PFSK-1 (cell line): ENCODE measurements at regions not wholly inside any gene's neighbourhood (a gene's known extent, or its start where the extent isn't known, plus 50 kb on each side); places are given as distances from the start of the nearest gene placed in this dataset.

ENCODE experiments used
- FOXP2 ChIP-seq: optimal IDR thresholded peaks from 2 replicates; pipeline ENCODE3; 2011; ENCODE audit warnings: borderline replicate concordance, control low read depth, inconsistent platforms; ENCODE audit not compliant: insufficient read depth; ENCODE audit errors: extremely low read length, extremely low read depth
- POLR2AphosphoS5 ChIP-seq: IDR thresholded peaks from 2 replicates; pipeline ENCODE4 v1.6.1; 2012; ENCODE audit warnings: low read depth, mild to moderate bottlenecking, control low read depth, low read length, moderate library complexity
- SIN3A ChIP-seq: IDR thresholded peaks from 2 replicates; pipeline ENCODE4 v1.6.1; 2012; ENCODE audit warnings: mild to moderate bottlenecking, low read length, moderate library complexity, borderline replicate concordance; ENCODE audit not compliant: insufficient read depth
- TAF1 ChIP-seq: IDR thresholded peaks from 2 replicates; pipeline ENCODE4 v1.6.1; 2012; ENCODE audit warnings: low read length, control low read depth, borderline replicate concordance; ENCODE audit not compliant: insufficient read depth
- TF ChIP-seq, protein P1 (sequence below), 2 experiments: IDR thresholded peaks; 2 replicates each; pipeline versions ENCODE4 v1.6.1 to v1.8.0; 2011 to 2012; ENCODE audit warnings: low read depth in 2 of 2, low read length in 2 of 2, control low read depth in 1 of 2, inconsistent platforms in 1 of 2, mild to moderate bottlenecking in 1 of 2, moderate library complexity in 1 of 2; ENCODE audit not compliant: insufficient read depth in 1 of 2

DNA sequence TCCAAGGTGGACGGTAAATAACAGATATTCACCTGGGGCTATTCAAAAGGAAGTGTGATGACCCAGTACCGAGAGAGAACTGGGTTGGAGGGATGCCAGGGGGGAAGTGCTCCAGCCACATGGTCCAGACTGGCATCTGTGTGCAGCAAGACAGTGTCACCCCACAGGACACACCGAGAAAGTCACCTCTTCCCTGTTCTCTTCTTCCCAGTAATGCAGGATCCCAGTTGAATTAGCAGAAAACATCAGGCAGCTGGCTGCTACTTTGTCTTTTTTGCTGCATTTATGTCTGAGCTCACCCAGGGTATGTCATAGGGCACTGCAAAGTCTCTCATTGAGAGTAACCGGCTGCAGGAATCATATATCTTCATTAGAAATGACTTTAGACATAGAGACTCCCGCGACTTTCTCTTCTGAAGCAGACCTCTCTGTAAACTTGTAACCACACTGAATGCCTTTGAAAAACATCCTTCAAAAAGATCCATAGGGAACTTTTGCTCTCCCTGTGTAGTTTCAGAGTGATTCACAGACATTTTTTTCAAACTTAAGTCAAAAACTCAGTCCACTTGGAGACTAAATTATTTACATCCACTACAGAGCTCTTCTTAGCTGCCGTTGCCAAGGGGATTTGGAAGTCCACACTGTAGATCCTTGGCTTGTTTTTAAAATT lies 609.0 kb upstream of the DPP6 start:
- TF ChIP-seq SIN3A (no peak), POLR2AphosphoS5 (no peak), FOXP2 (no peak), TAF1 (no peak)
- TF ChIP-seq, protein P1, sequence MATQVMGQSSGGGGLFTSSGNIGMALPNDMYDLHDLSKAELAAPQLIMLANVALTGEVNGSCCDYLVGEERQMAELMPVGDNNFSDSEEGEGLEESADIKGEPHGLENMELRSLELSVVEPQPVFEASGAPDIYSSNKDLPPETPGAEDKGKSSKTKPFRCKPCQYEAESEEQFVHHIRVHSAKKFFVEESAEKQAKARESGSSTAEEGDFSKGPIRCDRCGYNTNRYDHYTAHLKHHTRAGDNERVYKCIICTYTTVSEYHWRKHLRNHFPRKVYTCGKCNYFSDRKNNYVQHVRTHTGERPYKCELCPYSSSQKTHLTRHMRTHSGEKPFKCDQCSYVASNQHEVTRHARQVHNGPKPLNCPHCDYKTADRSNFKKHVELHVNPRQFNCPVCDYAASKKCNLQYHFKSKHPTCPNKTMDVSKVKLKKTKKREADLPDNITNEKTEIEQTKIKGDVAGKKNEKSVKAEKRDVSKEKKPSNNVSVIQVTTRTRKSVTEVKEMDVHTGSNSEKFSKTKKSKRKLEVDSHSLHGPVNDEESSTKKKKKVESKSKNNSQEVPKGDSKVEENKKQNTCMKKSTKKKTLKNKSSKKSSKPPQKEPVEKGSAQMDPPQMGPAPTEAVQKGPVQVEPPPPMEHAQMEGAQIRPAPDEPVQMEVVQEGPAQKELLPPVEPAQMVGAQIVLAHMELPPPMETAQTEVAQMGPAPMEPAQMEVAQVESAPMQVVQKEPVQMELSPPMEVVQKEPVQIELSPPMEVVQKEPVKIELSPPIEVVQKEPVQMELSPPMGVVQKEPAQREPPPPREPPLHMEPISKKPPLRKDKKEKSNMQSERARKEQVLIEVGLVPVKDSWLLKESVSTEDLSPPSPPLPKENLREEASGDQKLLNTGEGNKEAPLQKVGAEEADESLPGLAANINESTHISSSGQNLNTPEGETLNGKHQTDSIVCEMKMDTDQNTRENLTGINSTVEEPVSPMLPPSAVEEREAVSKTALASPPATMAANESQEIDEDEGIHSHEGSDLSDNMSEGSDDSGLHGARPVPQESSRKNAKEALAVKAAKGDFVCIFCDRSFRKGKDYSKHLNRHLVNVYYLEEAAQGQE (IDR thresholded peaks at IDR 0.05; ENCODE audit: insufficient read depth in 1 of 2, low read depth in 2 of 2, low read length in 2 of 2), result no peak

DNA sequence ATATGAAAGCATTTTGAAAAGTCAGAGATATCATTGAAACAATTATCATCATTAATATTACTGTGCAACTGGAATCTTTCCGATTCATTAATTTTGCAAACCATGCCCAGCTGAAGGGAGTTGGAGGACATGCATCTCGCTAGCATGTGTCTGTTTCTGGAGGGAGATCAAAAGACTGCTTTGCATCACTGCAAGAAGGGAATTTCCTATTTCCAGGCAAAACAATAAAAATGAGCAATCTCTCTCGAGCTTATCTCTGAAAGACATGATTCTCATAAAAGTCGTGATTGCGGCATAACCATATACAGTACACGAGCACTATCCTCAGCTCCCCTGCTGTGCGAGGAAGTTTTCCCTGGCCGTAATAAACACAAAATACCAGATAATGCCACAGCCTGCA lies 607.6 kb upstream of the DPP6 start:
- no peak for TF ChIP-seq FOXP2
- TF ChIP-seq POLR2AphosphoS5, result no peak
- TF ChIP-seq, protein P1 (IDR thresholded peaks at IDR 0.05; ENCODE audit: insufficient read depth in 1 of 2, low read depth in 2 of 2, low read length in 2 of 2), result no peak

DNA sequence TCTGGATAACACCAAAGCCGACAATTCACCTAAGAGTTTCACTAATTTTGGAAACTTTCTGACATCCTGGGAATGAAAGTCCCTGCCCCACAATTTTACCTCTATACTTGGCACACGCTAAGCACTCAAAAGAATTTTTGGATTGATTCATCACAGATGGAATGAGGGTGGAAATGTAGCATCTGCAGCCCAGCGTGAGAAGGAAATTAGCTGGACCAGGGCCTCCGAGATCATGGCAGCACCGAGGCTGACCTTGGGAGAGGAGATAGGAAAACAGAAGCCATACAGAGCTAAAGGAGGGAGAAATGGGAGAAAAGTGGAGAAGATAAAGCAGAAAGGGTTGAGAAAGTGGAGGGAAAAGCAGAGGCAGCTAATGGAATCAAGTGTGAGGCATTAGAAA lies 606.6 kb upstream of the DPP6 start:
- TF ChIP-seq TAF1 (no peak), FOXP2 (no peak), POLR2AphosphoS5 (no peak), SIN3A (no peak)
- TF ChIP-seq, protein P1 (IDR thresholded peaks at IDR 0.05; ENCODE audit: insufficient read depth in 1 of 2, low read depth in 2 of 2, low read length in 2 of 2), result no peak

DNA sequence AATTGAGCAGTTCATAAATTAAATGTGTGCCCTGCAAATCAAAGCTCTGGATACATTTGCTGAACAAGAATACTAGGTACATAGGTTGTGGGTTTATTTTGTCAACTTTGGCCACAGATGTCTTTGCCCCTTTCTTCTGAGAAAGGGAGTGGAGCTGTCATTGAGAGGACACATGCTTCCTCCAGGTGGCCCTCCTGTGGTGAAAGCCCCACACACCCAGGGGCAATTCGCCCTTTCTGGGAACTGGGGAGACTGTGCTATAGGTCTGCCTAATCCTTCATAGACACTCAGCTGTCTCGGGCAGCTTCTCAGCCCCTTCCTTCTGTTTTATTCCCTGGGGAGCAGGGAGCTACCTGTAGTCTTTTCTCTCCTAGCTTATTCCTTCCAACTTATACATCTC lies 605.7 kb upstream of the DPP6 start:
- TF ChIP-seq POLR2AphosphoS5, result no peak
- TF ChIP-seq FOXP2, result no peak
- no peak for TF ChIP-seq TAF1
- TF ChIP-seq, protein P1 (IDR thresholded peaks at IDR 0.05; ENCODE audit: insufficient read depth in 1 of 2, low read depth in 2 of 2, low read length in 2 of 2), result no peak
- TF ChIP-seq SIN3A, result no peak

DNA sequence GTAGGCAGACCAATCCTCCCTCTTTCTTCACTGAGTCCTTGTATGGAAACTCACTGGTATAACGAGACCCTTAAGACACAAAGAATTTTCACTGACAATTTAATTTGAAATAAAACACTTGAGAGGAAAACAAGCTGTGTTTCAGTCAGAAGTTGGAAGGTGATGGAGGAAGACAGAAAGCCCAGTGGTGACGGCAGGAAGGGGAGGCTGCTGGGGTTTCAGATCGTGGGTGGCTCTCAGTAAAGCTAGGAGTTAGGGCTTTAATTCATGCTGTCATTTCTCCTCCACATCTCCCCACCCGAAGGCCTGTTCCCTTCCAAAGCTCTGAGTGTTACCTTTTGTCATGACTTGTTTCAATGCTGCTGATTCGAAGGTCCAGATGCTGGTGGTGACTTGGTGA lies 605.2 kb upstream of the DPP6 start:
- TF ChIP-seq POLR2AphosphoS5 (no peak), FOXP2 (no peak), SIN3A (no peak), TAF1 (no peak)
- TF ChIP-seq, protein P1 (IDR thresholded peaks at IDR 0.05; ENCODE audit: insufficient read depth in 1 of 2, low read depth in 2 of 2, low read length in 2 of 2), result no peak
